Suprapubic skin (tissue), 4 donors: ENCODE measurements at regions not wholly inside any gene's neighbourhood (a gene's known extent, or its start where the extent isn't known, plus 50 kb on each side); places are given as distances from the start of the nearest gene placed in this dataset.

Source experiments
- DNase-seq, 2 donors: peaks; one replicate each; pipeline ENCODE4 v3.0.0-alpha.2; 2019; ENCODE audit warnings: low spot score in 2 of 2
- H3K27ac ChIP-seq: fragments of 200-600 bp; sonication (generic); one replicate; pipeline ENCODE4 v1.5.1; 2019
- H3K27me3 ChIP-seq: fragments of 200-600 bp; sonication (generic); one replicate; pipeline ENCODE4 v1.5.1; 2019
- H3K36me3 ChIP-seq: fragments of 200-600 bp; sonication (generic); one replicate; pipeline ENCODE4 v1.5.1; 2019
- H3K4me1 ChIP-seq: fragments of 200-600 bp; sonication (generic); one replicate; pipeline ENCODE4 v1.5.1; 2019
- H3K4me3 ChIP-seq: fragments of 200-600 bp; sonication (generic); one replicate; pipeline ENCODE4 v1.5.1; 2019; ENCODE audit warnings: mild to moderate bottlenecking
- H3K9me3 ChIP-seq: fragments of 200-600 bp; sonication (generic); one replicate; pipeline ENCODE4 v1.5.1; 2019
- EP300 ChIP-seq: sonication (generic); formaldehyde crosslinking; IDR thresholded peaks from one replicate; pipeline ENCODE4 v1.6.1; 2017; ENCODE audit warnings: antibody characterized with exemption
- POLR2A ChIP-seq, 2 donors: fragments of 450-650 bp; IDR thresholded peaks; one replicate each; pipeline ENCODE4 v1.6.1; 2017; ENCODE audit warnings: antibody characterized with exemption in 2 of 2, mild to moderate bottlenecking in 2 of 2, moderate library complexity in 2 of 2
- POLR2AphosphoS5 ChIP-seq, 3 donors: sonication (generic); formaldehyde crosslinking; IDR thresholded peaks; one replicate each; pipeline ENCODE4 v1.6.1; 2017; ENCODE audit warnings: antibody characterized with exemption in 3 of 3
- WGBS: methylation state at CpG from one replicate; pipeline ENCODE4 v1.1.5; 2018; 5-methylcytosine and 5-hydroxymethylcytosine counted together
- TF ChIP-seq, protein P1 (sequence below), 2 donors: fragments of 200-600 bp in 1 of 2; fragments of 450-650 bp in 1 of 2; sonication (generic) in 1 of 2; IDR thresholded peaks; one replicate each; pipeline ENCODE4 v1.5.1; 2016 to 2019; ENCODE audit warnings: antibody characterized with exemption in 2 of 2, mild to moderate bottlenecking in 1 of 2, moderate library complexity in 1 of 2

DNA sequence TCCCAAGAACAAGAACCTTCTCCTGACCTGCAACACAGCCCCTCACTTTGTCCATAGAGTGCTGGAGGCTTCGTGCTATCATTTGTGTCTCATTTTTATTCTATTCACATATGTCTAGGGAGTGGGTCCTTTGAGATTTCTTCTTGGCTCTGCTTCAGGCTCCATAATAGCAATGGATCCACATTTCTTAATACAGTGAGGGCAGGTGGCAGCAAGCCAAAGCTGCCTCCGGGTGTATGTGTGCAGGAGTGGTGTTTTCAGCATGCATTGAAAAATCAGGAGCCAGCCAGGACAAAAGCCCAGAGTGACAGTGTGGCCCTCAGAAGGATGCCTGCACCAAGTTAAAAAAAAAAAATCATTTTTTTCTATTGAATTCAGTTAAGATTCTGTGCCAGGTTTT, 115.1 kb upstream of the PELI1 start:
- H3K27me3 ChIP-seq: no peaks in the 10 kb centered on the region
- H3K27ac ChIP-seq: no peak overlapping the region
- H3K4me3 ChIP-seq: no peak overlapping the region
- peaks cover 36% of the 10 kb centered on the region for H3K4me1 ChIP-seq
- no peak for DNase-seq
- H3K36me3 ChIP-seq: no peaks in the 10 kb centered on the region
- TF ChIP-seq POLR2A (IDR thresholded peaks at IDR 0.05): no peak
- TF ChIP-seq, protein P1, sequence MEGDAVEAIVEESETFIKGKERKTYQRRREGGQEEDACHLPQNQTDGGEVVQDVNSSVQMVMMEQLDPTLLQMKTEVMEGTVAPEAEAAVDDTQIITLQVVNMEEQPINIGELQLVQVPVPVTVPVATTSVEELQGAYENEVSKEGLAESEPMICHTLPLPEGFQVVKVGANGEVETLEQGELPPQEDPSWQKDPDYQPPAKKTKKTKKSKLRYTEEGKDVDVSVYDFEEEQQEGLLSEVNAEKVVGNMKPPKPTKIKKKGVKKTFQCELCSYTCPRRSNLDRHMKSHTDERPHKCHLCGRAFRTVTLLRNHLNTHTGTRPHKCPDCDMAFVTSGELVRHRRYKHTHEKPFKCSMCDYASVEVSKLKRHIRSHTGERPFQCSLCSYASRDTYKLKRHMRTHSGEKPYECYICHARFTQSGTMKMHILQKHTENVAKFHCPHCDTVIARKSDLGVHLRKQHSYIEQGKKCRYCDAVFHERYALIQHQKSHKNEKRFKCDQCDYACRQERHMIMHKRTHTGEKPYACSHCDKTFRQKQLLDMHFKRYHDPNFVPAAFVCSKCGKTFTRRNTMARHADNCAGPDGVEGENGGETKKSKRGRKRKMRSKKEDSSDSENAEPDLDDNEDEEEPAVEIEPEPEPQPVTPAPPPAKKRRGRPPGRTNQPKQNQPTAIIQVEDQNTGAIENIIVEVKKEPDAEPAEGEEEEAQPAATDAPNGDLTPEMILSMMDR (IDR thresholded peaks at IDR 0.05): no peak
- no peak for TF ChIP-seq EP300
- TF ChIP-seq POLR2AphosphoS5 (IDR thresholded peaks at IDR 0.05): no peak
- WGBS: 33% methylated on average over 2 of the region's 2 CpGs
- no peaks in the 10 kb centered on the region for H3K9me3 ChIP-seq

DNA sequence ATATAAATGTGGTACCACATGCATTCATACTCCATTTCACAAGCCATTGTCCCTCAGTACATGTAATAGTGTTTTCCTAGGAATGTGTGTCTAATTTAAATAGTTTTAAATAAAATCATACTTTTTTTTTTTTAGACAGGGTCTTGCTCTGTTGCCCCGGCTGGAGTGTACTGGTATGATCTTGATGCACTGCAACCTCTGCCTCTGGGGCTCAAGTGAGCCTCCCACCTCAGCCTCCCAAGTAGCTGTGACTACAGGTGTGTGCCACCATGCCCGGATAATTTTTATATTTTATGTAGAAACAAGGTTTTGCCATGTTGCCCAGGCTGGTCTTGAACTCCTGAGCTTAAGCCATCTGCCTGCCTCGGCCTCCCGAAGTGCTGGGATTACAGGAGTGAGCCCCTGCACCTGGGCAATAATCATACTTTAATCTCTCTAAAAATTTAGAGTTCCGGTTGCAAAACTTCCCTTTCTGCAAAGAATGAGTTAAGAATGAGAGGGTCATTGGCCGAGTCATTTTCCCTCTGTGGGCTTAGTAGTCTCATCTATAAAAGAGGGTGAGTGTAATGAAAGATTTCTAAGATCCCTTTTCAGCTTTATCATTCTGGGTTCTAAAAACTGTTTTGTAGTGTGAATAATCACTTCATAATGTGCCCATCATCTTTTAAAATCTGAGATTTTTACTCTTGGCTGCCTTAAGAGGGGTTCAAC, 116.0 kb upstream of the PELI1 start:
- H3K36me3 ChIP-seq: no peaks in the 10 kb centered on the region
- no peaks in the 10 kb centered on the region for H3K27me3 ChIP-seq
- 81% methylated on average over 6 of the region's 6 CpGs for WGBS
- H3K4me3 ChIP-seq: no peak overlapping the region
- H3K4me1 ChIP-seq: peaks cover 36% of the 10 kb centered on the region
- H3K27ac ChIP-seq: peak overlapping the region; percentile 18
- H3K9me3 ChIP-seq: no peaks in the 10 kb centered on the region
- no peak for DNase-seq
- TF ChIP-seq EP300: no peak
- no peak for TF ChIP-seq POLR2AphosphoS5 (IDR thresholded peaks at IDR 0.05)
- TF ChIP-seq, protein P1 (IDR thresholded peaks at IDR 0.05): no peak
- TF ChIP-seq POLR2A (IDR thresholded peaks at IDR 0.05): no peak

DNA sequence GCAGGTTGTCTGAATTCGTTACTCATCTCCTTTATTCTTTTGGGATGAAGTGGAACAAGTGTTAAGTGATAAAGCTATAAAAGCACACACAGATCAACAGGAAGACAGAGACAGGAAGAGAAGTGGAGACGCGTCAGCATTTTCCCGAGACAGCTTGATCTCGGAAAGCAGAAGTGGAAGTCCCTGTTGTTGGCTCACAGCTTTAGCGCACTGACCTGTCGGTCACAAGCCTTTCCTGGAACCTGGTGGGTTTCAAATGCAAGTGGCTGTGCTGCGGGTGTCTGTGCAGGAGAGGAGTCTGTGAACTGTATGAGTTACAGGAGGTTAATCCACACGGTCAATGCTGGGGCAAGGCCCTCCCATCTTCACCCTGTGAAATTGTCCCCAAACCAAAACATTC, 116.6 kb upstream of the PELI1 start:
- Histone ChIP-seq H3K4me3 (no peak overlapping the region), H3K9me3 (no peaks in the 10 kb centered on the region), H3K27ac (peak overlapping the region; percentile 18), H3K27me3 (no peaks in the 10 kb centered on the region), H3K36me3 (no peaks in the 10 kb centered on the region), H3K4me1 (peaks cover 36% of the 10 kb centered on the region)
- peak in 1 of 2 donors; percentile 72 for DNase-seq
- 60% methylated on average over 9 of the region's 9 CpGs for WGBS
- TF ChIP-seq, protein P1 (IDR thresholded peaks at IDR 0.05): no peak
- TF ChIP-seq EP300 (no peak), POLR2AphosphoS5 (IDR thresholded peaks at IDR 0.05) (no peak), POLR2A (IDR thresholded peaks at IDR 0.05) (no peak)

DNA sequence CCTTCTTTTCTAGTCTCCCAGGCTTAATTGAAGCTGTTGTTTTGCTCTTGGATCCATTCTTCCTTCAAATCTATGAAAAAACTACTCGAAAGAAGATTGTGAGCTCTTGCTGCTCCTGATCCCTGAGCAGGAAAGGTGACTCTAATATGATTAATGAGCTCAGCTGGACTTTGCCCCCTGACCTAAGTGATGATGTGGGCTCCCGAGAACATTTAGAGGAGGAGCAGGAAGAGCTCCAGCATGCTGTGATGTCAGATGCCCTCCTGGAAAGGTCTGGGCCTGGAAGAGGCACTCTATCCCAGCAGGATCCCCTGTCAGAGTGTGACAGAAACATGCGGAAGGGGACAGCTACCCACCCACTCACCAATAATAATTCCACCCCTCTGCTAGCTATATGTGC, 117.9 kb upstream of the PELI1 start:
- H3K4me1 ChIP-seq: peaks cover 36% of the 10 kb centered on the region
- H3K4me3 ChIP-seq: no peak overlapping the region
- H3K9me3 ChIP-seq: no peaks in the 10 kb centered on the region
- TF ChIP-seq POLR2AphosphoS5 (IDR thresholded peaks at IDR 0.05) (no peak), POLR2A (IDR thresholded peaks at IDR 0.05) (no peak), EP300 (no peak)
- TF ChIP-seq, protein P1 (IDR thresholded peaks at IDR 0.05): no peak
- no peak overlapping the region for H3K27ac ChIP-seq
- no peaks in the 10 kb centered on the region for H3K27me3 ChIP-seq
- DNase-seq: no peak
- H3K36me3 ChIP-seq: no peaks in the 10 kb centered on the region
- WGBS: 68% methylated on average over 3 of the region's 3 CpGs

DNA sequence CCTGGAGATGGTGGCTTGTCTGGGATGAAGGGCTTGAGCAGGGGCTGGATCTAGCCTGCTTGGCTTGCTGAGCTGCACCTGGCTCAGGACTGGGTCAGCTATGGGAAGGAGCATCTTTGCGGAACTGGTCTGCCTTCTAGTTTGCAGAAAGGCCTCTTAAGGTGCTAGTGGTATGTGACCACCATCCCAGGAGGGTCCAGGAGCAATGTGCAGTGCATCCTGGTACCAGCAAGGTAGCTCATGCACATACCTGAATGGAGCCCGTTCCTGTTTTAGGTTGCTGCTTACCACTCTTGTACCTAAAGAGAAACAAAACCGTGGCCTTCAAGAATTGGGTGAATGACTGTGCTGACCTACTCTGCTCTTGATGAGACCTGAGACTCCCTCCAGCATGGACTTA, 118.6 kb upstream of the PELI1 start:
- H3K9me3 ChIP-seq: no peaks in the 10 kb centered on the region
- no peak for DNase-seq
- peaks cover 39% of the 10 kb centered on the region for H3K4me1 ChIP-seq
- WGBS: 50% methylated on average over 1 of the region's 3 CpGs
- no peak overlapping the region for H3K27ac ChIP-seq
- H3K36me3 ChIP-seq: no peaks in the 10 kb centered on the region
- no peak overlapping the region for H3K4me3 ChIP-seq
- TF ChIP-seq POLR2AphosphoS5 (IDR thresholded peaks at IDR 0.05): no peak
- no peak for TF ChIP-seq POLR2A (IDR thresholded peaks at IDR 0.05)
- TF ChIP-seq, protein P1 (IDR thresholded peaks at IDR 0.05): no peak
- no peak for TF ChIP-seq EP300
- H3K27me3 ChIP-seq: no peaks in the 10 kb centered on the region
